Sciatic nerve (tissue), 2 donors: ENCODE measurements at regions not wholly inside any gene's neighbourhood (a gene's known extent, or its start where the extent isn't known, plus 50 kb on each side); places are given as distances from the start of the nearest gene placed in this dataset.

Experiments
- ATAC-seq: fragments of 200-7000 bp; cut with Tn5 transposase; one replicate; pipeline ENCODE4 v1.9.1; 2020; ENCODE audit warnings: mild to moderate bottlenecking, moderate library complexity
- DNase-seq: peaks from one replicate; pipeline ENCODE4 v3.0.0-alpha.2; 2020; ENCODE audit warnings: low spot score
- intact Hi-C: fragments of 100-400 bp; cut with DNase I; formaldehyde crosslinking; loops from one replicate; pipeline ENCODE4 v1.14.2; 2022
- donor health status: DM: no; HTN: no; CAD: no.
- donor health status: DM: no; HTN: no; CAD: no.

- DNase-seq, result no peak
- intact Hi-C loops, result no loop called here
These were observed 430.4 kb downstream of the HAPSTR1 start for GRCh38 chr16:9521749-9522370.

GRCh38 chr16:9522614-9523013 lies 431.2 kb downstream of the HAPSTR1 start:
- no peak for ATAC-seq
- intact Hi-C loops, result no loop called here
- no peak for DNase-seq

More at GRCh38 chr16:9521749-9522370, 430.4 kb downstream of the HAPSTR1 start:
- ATAC-seq, result no peak

GRCh38 chr16:9523994-9524393 lies 432.6 kb downstream of the HAPSTR1 start:
- intact Hi-C loops, result no loop called here
- DNase-seq (no peak), ATAC-seq (no peak)

GRCh38 chr16:9525037-9525436 lies 433.6 kb downstream of the HAPSTR1 start:
- DNase-seq (no peak), ATAC-seq (no peak)
- intact Hi-C loops, result no loop called here

- DNase-seq (no peak), ATAC-seq (no peak)
- intact Hi-C loops, result no loop called here
These were observed 435.3 kb downstream of the HAPSTR1 start for GRCh38 chr16:9526791-9527190.

- intact Hi-C loops, result no loop called here
- DNase-seq (no peak), ATAC-seq (no peak)
These were observed 436.5 kb downstream of the HAPSTR1 start for GRCh38 chr16:9527976-9528375.

- ATAC-seq (no peak), DNase-seq (no peak)
- intact Hi-C loops, result no loop called here
These were observed 437.2 kb downstream of the HAPSTR1 start for GRCh38 chr16:9528511-9529079.

- ATAC-seq, result no peak
- intact Hi-C loops, result no loop called here
- no peak for DNase-seq
These were observed 441.6 kb downstream of the HAPSTR1 start for GRCh38 chr16:9533042-9533441.

GRCh38 chr16:9534759-9535158 lies 443.3 kb downstream of the HAPSTR1 start:
- no peak for ATAC-seq
- no peak for DNase-seq
- intact Hi-C loops, result no loop called here

GRCh38 chr16:9536905-9537304 lies 445.5 kb downstream of the HAPSTR1 start:
- DNase-seq (no peak), ATAC-seq (no peak)
- intact Hi-C loops, result no loop called here

DNA sequence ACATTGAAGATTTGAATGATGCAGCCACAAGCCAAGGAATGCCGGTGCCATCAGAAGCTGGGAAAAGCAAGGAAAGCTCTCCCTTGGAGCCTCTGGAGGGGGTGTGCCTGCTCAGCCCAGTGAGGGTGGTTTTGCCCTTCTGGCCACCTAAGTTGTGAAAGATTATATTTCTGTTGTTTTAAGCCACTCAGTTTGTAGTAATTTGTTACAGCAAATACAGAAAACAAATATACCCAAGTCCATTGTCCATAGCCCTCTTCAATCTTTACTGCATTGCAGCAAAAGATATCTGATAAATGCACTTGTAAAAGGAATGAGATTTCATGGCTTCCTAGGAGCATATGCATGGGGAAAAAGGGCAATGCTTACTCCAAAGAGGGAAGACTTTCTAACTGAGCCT lies 447.9 kb downstream of the HAPSTR1 start:
- intact Hi-C loops, result no loop called here
- DNase-seq, result no peak

GRCh38 chr16:9541723-9542122 lies 450.3 kb downstream of the HAPSTR1 start:
- DNase-seq, result no peak
- no peak for ATAC-seq
- intact Hi-C loops, result no loop called here

More for the DNA sequence above, 447.9 kb downstream of the HAPSTR1 start:
- ATAC-seq, result no peak

DNA sequence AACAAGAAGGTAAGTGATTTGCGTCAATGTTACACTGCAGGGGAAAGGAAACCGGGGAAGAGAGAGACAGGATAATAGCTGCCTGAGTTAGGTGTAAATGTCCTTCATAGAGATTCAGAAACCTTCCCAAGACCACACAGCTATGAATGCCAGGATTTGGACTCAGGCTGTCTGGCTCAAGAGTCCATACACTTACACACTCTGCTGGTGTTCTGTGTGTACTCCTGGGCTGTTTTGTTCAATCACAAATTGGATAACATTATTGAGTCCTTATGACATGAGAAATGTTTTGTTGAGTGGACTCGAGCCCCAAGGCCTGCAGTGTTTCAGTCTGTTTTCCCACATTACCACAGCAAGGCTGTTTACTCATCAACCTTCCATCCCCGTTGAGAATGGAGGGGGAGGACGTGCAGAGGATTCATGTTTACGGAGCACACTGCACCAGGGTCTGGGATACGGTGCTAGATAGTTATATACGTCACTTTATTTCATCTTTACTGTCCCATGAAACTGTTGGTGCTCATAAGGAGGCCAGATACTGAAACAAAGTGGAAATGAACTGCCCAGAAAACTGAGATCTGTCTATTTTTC lies 450.8 kb downstream of the HAPSTR1 start:
- intact Hi-C loops, result no loop called here
- ATAC-seq (no peak), DNase-seq (no peak)

GRCh38 chr16:9545522-9546437 lies 454.3 kb downstream of the HAPSTR1 start:
- intact Hi-C loops, result no loop called here
- ATAC-seq (no peak), DNase-seq (no peak)

- DNase-seq (no peak), ATAC-seq (no peak)
- intact Hi-C loops, result no loop called here
These were observed 455.0 kb downstream of the HAPSTR1 start for GRCh38 chr16:9546438-9546786.

GRCh38 chr16:9549487-9549886 lies 458.0 kb downstream of the HAPSTR1 start:
- ATAC-seq (no peak), DNase-seq (no peak)
- intact Hi-C loops, result no loop called here

DNA sequence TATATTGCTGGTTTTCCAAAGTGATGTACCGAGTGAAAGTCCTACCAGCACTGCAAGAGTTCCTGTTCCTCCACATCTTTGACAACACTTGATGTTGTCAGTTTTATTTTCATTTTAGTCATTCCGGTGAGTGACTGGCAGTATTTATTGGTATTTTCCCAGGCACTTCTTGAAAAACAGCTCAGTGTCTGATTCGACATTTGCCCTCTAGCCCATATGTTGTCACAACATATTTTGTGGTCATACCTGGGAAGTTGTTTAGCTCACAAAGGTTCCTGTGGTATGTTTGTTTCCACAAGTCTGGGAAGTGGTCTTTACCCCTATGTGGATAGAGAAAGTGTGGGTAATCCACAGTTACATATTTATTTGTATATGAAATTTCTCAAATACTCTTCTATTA lies 463.6 kb downstream of the HAPSTR1 start:
- intact Hi-C loops, result no loop called here
- DNase-seq (no peak), ATAC-seq (no peak)

DNA sequence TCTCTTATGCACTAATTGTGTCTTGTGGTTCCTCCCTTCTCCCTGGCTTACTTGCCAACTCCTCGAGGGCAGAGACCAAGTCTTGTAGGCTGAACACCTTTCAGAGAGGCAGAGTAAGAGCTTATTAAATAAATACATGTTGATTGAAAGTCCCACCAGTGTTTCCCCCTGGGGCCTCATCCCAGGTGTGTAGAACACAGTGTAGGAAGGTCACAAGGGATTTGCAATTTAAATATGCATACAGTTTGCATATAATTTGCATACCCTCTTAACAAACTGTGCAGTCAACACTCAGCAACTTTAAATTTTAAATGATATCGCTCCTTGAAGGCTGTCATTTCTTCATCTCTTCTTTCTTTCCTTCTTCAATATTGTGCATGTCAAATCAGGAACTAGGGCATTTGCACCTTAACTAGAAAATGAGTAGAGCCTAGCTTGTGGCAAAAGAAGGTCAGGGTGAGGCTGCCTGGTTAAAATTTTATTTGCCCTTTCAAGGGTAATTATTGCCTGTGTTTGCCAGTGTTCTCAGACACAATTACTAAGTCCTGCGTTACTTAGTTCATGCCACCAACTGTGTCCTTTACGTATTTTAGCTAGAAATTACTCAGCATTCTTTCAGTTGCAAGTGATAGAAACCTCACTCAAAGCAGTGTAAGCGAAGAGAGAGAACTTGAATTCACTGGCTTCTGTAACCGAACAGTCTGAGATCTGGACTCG lies 465.7 kb downstream of the HAPSTR1 start:
- ATAC-seq (no peak), DNase-seq (no peak)
- intact Hi-C loops, result no loop called here

- intact Hi-C loops, result no loop called here
- ATAC-seq, result no peak
- no peak for DNase-seq
These were observed 466.3 kb downstream of the HAPSTR1 start for GRCh38 chr16:9557713-9558112.
